ENCODE measurements at regions not wholly inside any gene's neighbourhood (a gene's known extent, or its start where the extent isn't known, plus 50 kb on each side); places are given as distances from the start of the nearest gene placed in this dataset.

GRCh38 chr7:69360913-69361312 is 237.4 kb upstream of the AUTS2 start:
- Histone ChIP-seq H3K4me1 (ENCODE audit: insufficient read depth, low read length) (no peaks in the 10 kb centered on the region), H3K27me3 (ENCODE audit: insufficient read depth, low read length, poor library complexity, severe bottlenecking) (no peaks in the 10 kb centered on the region), H3K27ac (ENCODE audit: low read depth, low read length) (no peak overlapping the region), H3K4me3 (ENCODE audit: low read length) (no peak overlapping the region), H3K9me3 (ENCODE audit: low read length) (no peaks in the 10 kb centered on the region), H3K36me3 (ENCODE audit: insufficient read depth, low read length) (no peaks in the 10 kb centered on the region)
- DNase-seq, result no peak
- POLR2A ChIA-PET, result no interaction called here
- H3K4me3 Mint-ChIP-seq, result no peak overlapping the region
- CTCF ChIA-PET, result no interaction called here
- no peaks in the 10 kb centered on the region for H3K4me1 Mint-ChIP-seq
- no peaks in the 10 kb centered on the region for H3K36me3 Mint-ChIP-seq
- H3K27ac Mint-ChIP-seq, result no peak overlapping the region
- H3K27me3 Mint-ChIP-seq, result peaks cover 0 to 1% of the 10 kb centered on the region in 2 donors
- peaks cover 0 to under 1% (median 0%) of the 10 kb centered on the region in 5 donors for H3K9me3 Mint-ChIP-seq

GRCh38 chr7:69363136-69363535 is 235.1 kb upstream of the AUTS2 start:
- Histone ChIP-seq H3K36me3 (ENCODE audit: insufficient read depth, low read length) (no peaks in the 10 kb centered on the region), H3K27me3 (ENCODE audit: insufficient read depth, low read length, poor library complexity, severe bottlenecking) (no peaks in the 10 kb centered on the region), H3K4me3 (ENCODE audit: low read length) (no peak overlapping the region), H3K27ac (ENCODE audit: low read depth, low read length) (no peak overlapping the region), H3K4me1 (ENCODE audit: insufficient read depth, low read length) (no peaks in the 10 kb centered on the region), H3K9me3 (ENCODE audit: low read length) (no peaks in the 10 kb centered on the region)
- DNase-seq, result no peak
- H3K4me3 Mint-ChIP-seq, result no peak overlapping the region
- POLR2A ChIA-PET, result no interaction called here
- CTCF ChIA-PET, result no interaction called here
- no peak overlapping the region for H3K27ac Mint-ChIP-seq
- peaks cover 0 to 2% of the 10 kb centered on the region in 2 donors for H3K27me3 Mint-ChIP-seq
- no peaks in the 10 kb centered on the region for H3K4me1 Mint-ChIP-seq
- no peaks in the 10 kb centered on the region for H3K9me3 Mint-ChIP-seq
- no peaks in the 10 kb centered on the region for H3K36me3 Mint-ChIP-seq

- no peak overlapping the region for H3K4me3 ChIP-seq (ENCODE audit: low read length)
- no peaks in the 10 kb centered on the region for H3K4me1 ChIP-seq (ENCODE audit: insufficient read depth, low read length)
- no peak for DNase-seq
- no peaks in the 10 kb centered on the region for H3K36me3 ChIP-seq (ENCODE audit: insufficient read depth, low read length)
- H3K9me3 ChIP-seq (ENCODE audit: low read length), result no peaks in the 10 kb centered on the region
- POLR2A ChIA-PET, result no interaction called here
- no peak overlapping the region for H3K27ac Mint-ChIP-seq
- H3K27me3 ChIP-seq (ENCODE audit: insufficient read depth, low read length, poor library complexity, severe bottlenecking), result no peaks in the 10 kb centered on the region
- no peaks in the 10 kb centered on the region for H3K36me3 Mint-ChIP-seq
- H3K4me1 Mint-ChIP-seq, result no peaks in the 10 kb centered on the region
- peaks cover 0 to 2% (median 0%) of the 10 kb centered on the region in 5 donors for H3K9me3 Mint-ChIP-seq
- no peak overlapping the region for H3K27ac ChIP-seq (ENCODE audit: low read depth, low read length)
- CTCF ChIA-PET, result no interaction called here
- no peak overlapping the region for H3K4me3 Mint-ChIP-seq
- peaks cover 0 to 2% of the 10 kb centered on the region in 2 donors for H3K27me3 Mint-ChIP-seq
Measured at GRCh38 chr7:69364813-69365643, 233.2 kb upstream of the AUTS2 start.

DNA sequence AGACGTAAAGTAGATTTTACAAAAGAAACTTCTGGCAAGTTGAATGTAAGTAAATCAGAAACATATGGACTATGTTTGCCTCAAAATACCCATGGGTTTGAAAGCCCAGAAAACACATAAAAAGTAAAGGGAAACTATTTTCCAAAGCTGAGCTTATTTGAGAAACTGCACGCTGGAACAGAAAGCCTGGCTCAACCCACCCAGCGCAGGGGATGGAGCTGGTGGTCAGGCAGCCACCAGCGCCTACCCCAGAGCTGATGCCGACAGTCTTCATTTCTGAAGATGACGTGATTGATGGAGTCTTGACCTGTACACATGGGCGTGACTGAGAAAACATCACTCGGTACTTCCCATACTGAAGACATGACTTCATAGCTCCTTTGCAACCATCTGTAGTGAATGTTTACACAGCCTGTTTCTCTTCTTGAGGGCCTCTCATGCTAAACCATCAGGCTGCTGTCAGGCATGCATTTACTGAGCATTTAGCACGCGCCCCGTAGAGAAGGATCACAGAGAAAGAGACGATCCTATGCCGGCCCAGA is 232.6 kb upstream of the AUTS2 start:
- H3K4me3 ChIP-seq (ENCODE audit: low read length), result no peak overlapping the region
- H3K27me3 Mint-ChIP-seq, result peaks cover 0 to 2% of the 10 kb centered on the region in 2 donors
- no peak for DNase-seq
- ChIA-PET CTCF (no interaction called here), POLR2A (no interaction called here)
- H3K36me3 ChIP-seq (ENCODE audit: insufficient read depth, low read length), result no peaks in the 10 kb centered on the region
- H3K9me3 Mint-ChIP-seq, result peaks cover 0 to 2% (median 0%) of the 10 kb centered on the region in 5 donors
- H3K36me3 Mint-ChIP-seq, result no peaks in the 10 kb centered on the region
- H3K27me3 ChIP-seq (ENCODE audit: insufficient read depth, low read length, poor library complexity, severe bottlenecking), result no peaks in the 10 kb centered on the region
- no peak overlapping the region for H3K27ac ChIP-seq (ENCODE audit: low read depth, low read length)
- no peaks in the 10 kb centered on the region for H3K9me3 ChIP-seq (ENCODE audit: low read length)
- H3K4me3 Mint-ChIP-seq, result no peak overlapping the region
- H3K4me1 ChIP-seq (ENCODE audit: insufficient read depth, low read length), result no peaks in the 10 kb centered on the region
- no peak overlapping the region for H3K27ac Mint-ChIP-seq
- H3K4me1 Mint-ChIP-seq, result no peaks in the 10 kb centered on the region

GRCh38 chr7:69367780-69368179 is 230.5 kb upstream of the AUTS2 start:
- Histone ChIP-seq H3K9me3 (ENCODE audit: low read length) (no peaks in the 10 kb centered on the region), H3K27ac (ENCODE audit: low read depth, low read length) (no peak overlapping the region), H3K4me3 (ENCODE audit: low read length) (no peak overlapping the region), H3K4me1 (ENCODE audit: insufficient read depth, low read length) (no peaks in the 10 kb centered on the region), H3K36me3 (ENCODE audit: insufficient read depth, low read length) (no peaks in the 10 kb centered on the region), H3K27me3 (ENCODE audit: insufficient read depth, low read length, poor library complexity, severe bottlenecking) (no peaks in the 10 kb centered on the region)
- Mint-ChIP-seq H3K36me3 (no peaks in the 10 kb centered on the region), H3K4me3 (no peak overlapping the region), H3K27me3 (peaks cover 0 to 4% of the 10 kb centered on the region in 2 donors), H3K27ac (no peak overlapping the region), H3K9me3 (peaks cover 0 to 2% (median 0%) of the 10 kb centered on the region in 5 donors), H3K4me1 (no peaks in the 10 kb centered on the region)
- POLR2A ChIA-PET, result no interaction called here
- DNase-seq, result no peak
- CTCF ChIA-PET, result no interaction called here

GRCh38 chr7:69373171-69374043 is 224.9 kb upstream of the AUTS2 start:
- Mint-ChIP-seq H3K4me1 (no peaks in the 10 kb centered on the region), H3K27ac (no peak overlapping the region), H3K9me3 (peaks cover 0 to 5% (median 2%) of the 10 kb centered on the region in 5 donors), H3K27me3 (peaks cover 0 to 2% of the 10 kb centered on the region in 2 donors), H3K4me3 (no peak overlapping the region), H3K36me3 (no peaks in the 10 kb centered on the region)
- ChIA-PET CTCF (no interaction called here), POLR2A (no interaction called here)
- Histone ChIP-seq H3K9me3 (ENCODE audit: low read length) (no peaks in the 10 kb centered on the region), H3K27me3 (ENCODE audit: insufficient read depth, low read length, poor library complexity, severe bottlenecking) (no peaks in the 10 kb centered on the region), H3K36me3 (ENCODE audit: insufficient read depth, low read length) (no peaks in the 10 kb centered on the region), H3K4me3 (ENCODE audit: low read length) (no peak overlapping the region), H3K4me1 (ENCODE audit: insufficient read depth, low read length) (no peaks in the 10 kb centered on the region), H3K27ac (ENCODE audit: low read depth, low read length) (no peak overlapping the region)
- no peak for DNase-seq

DNA sequence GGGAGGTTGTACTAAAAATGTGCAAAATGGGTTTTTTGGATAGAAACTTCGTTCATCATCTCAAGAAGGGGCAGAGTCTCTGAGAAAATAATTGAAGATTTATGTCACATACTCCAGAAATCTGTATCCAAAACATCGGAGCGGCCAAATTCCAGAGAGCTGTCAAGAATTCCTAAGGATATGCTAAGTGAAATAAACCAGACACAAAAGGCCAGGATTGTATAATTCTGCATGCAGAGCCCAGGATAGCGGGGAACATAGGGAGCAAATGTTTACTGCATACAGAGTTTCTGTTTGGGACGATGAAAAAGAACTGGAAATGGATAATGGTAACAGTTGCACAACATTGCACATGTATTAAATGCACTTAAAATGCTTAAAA is 224.2 kb upstream of the AUTS2 start:
- H3K27me3 ChIP-seq (ENCODE audit: insufficient read depth, low read length, poor library complexity, severe bottlenecking), result no peaks in the 10 kb centered on the region
- no peaks in the 10 kb centered on the region for H3K36me3 ChIP-seq (ENCODE audit: insufficient read depth, low read length)
- H3K4me1 Mint-ChIP-seq, result no peaks in the 10 kb centered on the region
- peaks cover 0 to 8% (median 2%) of the 10 kb centered on the region in 5 donors for H3K9me3 Mint-ChIP-seq
- no peaks in the 10 kb centered on the region for H3K36me3 Mint-ChIP-seq
- POLR2A ChIA-PET, result no interaction called here
- no peaks in the 10 kb centered on the region for H3K4me1 ChIP-seq (ENCODE audit: insufficient read depth, low read length)
- DNase-seq, result no peak
- no peak overlapping the region for H3K4me3 ChIP-seq (ENCODE audit: low read length)
- H3K27ac Mint-ChIP-seq, result no peak overlapping the region
- H3K9me3 ChIP-seq (ENCODE audit: low read length), result no peaks in the 10 kb centered on the region
- CTCF ChIA-PET, result no interaction called here
- H3K4me3 Mint-ChIP-seq, result no peak overlapping the region
- H3K27ac ChIP-seq (ENCODE audit: low read depth, low read length), result no peak overlapping the region
- peaks cover 0 to 2% of the 10 kb centered on the region in 2 donors for H3K27me3 Mint-ChIP-seq

DNA sequence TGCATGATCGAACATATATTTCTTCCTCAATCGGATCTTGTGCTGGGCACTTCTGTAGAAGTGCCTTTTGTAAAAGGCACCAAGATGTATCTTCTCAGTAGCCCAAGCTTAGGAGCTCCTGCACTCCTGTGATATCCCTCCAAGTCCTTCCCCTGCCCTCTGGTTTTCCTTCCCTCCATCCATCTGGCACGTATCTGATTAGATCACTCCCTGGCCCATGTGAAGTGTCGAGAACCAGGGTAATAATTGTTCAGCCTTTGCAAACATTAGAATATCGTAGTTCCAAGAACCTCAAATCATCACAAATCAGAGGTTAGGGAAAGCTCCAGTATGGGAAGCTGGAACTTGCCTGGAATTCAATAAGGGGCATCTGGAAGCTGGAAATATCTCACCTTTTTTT is 221.1 kb upstream of the AUTS2 start:
- no peak for DNase-seq
- Histone ChIP-seq H3K9me3 (ENCODE audit: low read length) (no peaks in the 10 kb centered on the region), H3K4me1 (ENCODE audit: insufficient read depth, low read length) (no peaks in the 10 kb centered on the region), H3K27me3 (ENCODE audit: insufficient read depth, low read length, poor library complexity, severe bottlenecking) (no peaks in the 10 kb centered on the region), H3K27ac (ENCODE audit: low read depth, low read length) (no peak overlapping the region), H3K36me3 (ENCODE audit: insufficient read depth, low read length) (no peaks in the 10 kb centered on the region), H3K4me3 (ENCODE audit: low read length) (no peak overlapping the region)
- H3K9me3 Mint-ChIP-seq, result peaks cover 0 to 8% (median 2%) of the 10 kb centered on the region in 5 donors
- ChIA-PET POLR2A (no interaction called here), CTCF (interaction anchor here (0.6 kb wide), 1 partner anchor 114 kb away, joined by 3 read pairs; no protein-coding TSS in a partner anchor)
- H3K27ac Mint-ChIP-seq, result no peak overlapping the region
- no peaks in the 10 kb centered on the region for H3K27me3 Mint-ChIP-seq
- H3K4me3 Mint-ChIP-seq, result no peak overlapping the region
- H3K36me3 Mint-ChIP-seq, result no peaks in the 10 kb centered on the region
- H3K4me1 Mint-ChIP-seq, result no peaks in the 10 kb centered on the region
